ENCODE measurements at regions not wholly inside any gene's neighbourhood (a gene's known extent, or its start where the extent isn't known, plus 50 kb on each side); places are given as distances from the start of the nearest gene placed in this dataset.

DNA sequence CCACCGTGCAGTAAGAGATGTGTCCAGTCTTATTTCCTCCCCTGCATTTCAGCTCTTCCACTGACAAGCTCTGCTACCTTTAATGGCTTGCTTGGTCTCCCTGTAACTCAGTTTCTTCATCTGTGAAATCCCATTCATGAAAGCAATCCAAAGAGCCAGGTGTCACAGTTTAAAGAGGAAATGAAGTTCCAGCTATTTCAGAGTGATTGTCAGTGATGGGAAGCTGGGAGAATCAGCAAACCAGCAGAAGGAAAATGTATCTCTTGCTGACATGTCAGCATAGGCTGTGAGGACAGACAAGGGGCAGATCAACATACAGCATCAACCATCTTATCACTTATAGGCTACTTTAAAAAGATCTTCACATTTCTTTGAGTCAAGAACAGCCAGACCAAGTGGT is 445.3 kb downstream of the ADRA2A start:
- no peak overlapping the region for H2BK20ac ChIP-seq (ENCODE audit: low read length)
- H3K18ac ChIP-seq (ENCODE audit: extremely low read depth, low read length): no peak overlapping the region
- no peak overlapping the region for H3K14ac ChIP-seq (ENCODE audit: insufficient read length)
- H2BK120ac ChIP-seq (replicated peaks; ENCODE audit: low read depth, low read length): no peak overlapping the region
- ChIA-PET CTCF (ENCODE audit: partially characterized antibody) (interaction anchor here (1.1 kb wide), 1 partner anchor 443 kb away, joined by 3 read pairs; no protein-coding TSS in a partner anchor), POLR2A (ENCODE audit: partially characterized antibody) (no interaction called here)
- no peaks in the 10 kb centered on the region for H3K36me3 ChIP-seq (ENCODE audit: control insufficient read depth in 2 of 4, insufficient read depth in 4 of 4, low read length in 3 of 4)
- no peak overlapping the region for H4K5ac ChIP-seq (ENCODE audit: insufficient read length, low read depth, low read length)
- no peak for TF ChIP-seq BCL11A (IDR thresholded peaks at IDR 0.05; ENCODE audit: low read depth in 2 of 2, low read length in 2 of 2)
- TF ChIP-seq, protein P1, sequence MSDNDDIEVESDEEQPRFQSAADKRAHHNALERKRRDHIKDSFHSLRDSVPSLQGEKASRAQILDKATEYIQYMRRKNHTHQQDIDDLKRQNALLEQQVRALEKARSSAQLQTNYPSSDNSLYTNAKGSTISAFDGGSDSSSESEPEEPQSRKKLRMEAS (IDR thresholded peaks at IDR 0.05): no peak
- no peak for TF ChIP-seq RAD21 (IDR thresholded peaks at IDR 0.05 in 1 of 2, conservative IDR thresholded peaks at IDR 0.05 in 1 of 2; ENCODE audit: low read depth in 2 of 2, low read length in 2 of 2)
- TF ChIP-seq BRCA1 (IDR thresholded peaks at IDR 0.05; ENCODE audit: low read depth, low read length): no peak
- no peak for TF ChIP-seq ASH2L (IDR thresholded peaks at IDR 0.05; ENCODE audit: low read length)
- TF ChIP-seq CEBPB (IDR thresholded peaks at IDR 0.05; ENCODE audit: low read depth, low read length): no peak
- no peak for TF ChIP-seq RFX5 (IDR thresholded peaks at IDR 0.05; ENCODE audit: borderline replicate concordance, low read depth, low read length)
- no peak for TF ChIP-seq KDM4A (IDR thresholded peaks at IDR 0.05; ENCODE audit: low read depth, low read length, severe bottlenecking)
- H3K27me3 ChIP-seq (replicated peaks in 1 of 4; ENCODE audit: control insufficient read depth in 3 of 4, extremely low read depth in 1 of 4, insufficient read depth in 3 of 4, low read length in 3 of 4): no peaks in the 10 kb centered on the region
- no peaks in the 10 kb centered on the region for H3K23me2 ChIP-seq (ENCODE audit: low read depth, low read length)
- no peak overlapping the region for H3K56ac ChIP-seq (replicated peaks; ENCODE audit: insufficient read length, low read depth, low read length)
- H3K4me3 ChIP-seq (ENCODE audit: extremely low read depth in 1 of 4, insufficient read depth in 2 of 4, low read depth in 3 of 4, low read length in 4 of 4): no peak overlapping the region
- WGBS, 2 experiments (ENCODE audit: extremely low coverage in 1 of 2, insufficient coverage in 1 of 2, insufficient read length in 1 of 2, insufficient replicate concordance in 2 of 2, low coverage in 1 of 2, low lambda C conversion rate in 2 of 2, missing lambda C conversion rate in 1 of 2): 86% methylated on average over 1 of the region's 1 CpG; no CpG with 5 or more reads in 1 of the 2 experiments
- H3K79me1 ChIP-seq (ENCODE audit: low read depth, low read length): no peaks in the 10 kb centered on the region
- H3K9me3 ChIP-seq (ENCODE audit: insufficient read depth in 2 of 2, low read depth in 1 of 2, low read length in 1 of 2): no peaks in the 10 kb centered on the region
- no peaks in the 10 kb centered on the region for H4K20me1 ChIP-seq (replicated peaks in 1 of 2; ENCODE audit: control insufficient read depth in 1 of 2, insufficient read depth in 2 of 2, low read length in 2 of 2)
- no peak overlapping the region for H3K23ac ChIP-seq (ENCODE audit: insufficient read length)
- H2BK15ac ChIP-seq (ENCODE audit: low read length): no peak overlapping the region
- no peak for DNase-seq (ENCODE audit: low read depth in 1 of 2, low spot score in 2 of 2)
- H3K9ac ChIP-seq (replicated peaks in 1 of 4; ENCODE audit: extremely low read depth in 1 of 4, low read depth in 3 of 4, low read length in 3 of 4): no peak overlapping the region
- H3K4me2 ChIP-seq (ENCODE audit: insufficient read depth in 1 of 2, low read depth in 2 of 2, low read length in 2 of 2): no peak overlapping the region
- H3K4me1 ChIP-seq (replicated peaks in 1 of 4; ENCODE audit: control insufficient read depth in 3 of 4, insufficient read depth in 4 of 4, low read length in 3 of 4): no peaks in the 10 kb centered on the region
- H3K79me2 ChIP-seq (ENCODE audit: control insufficient read depth in 1 of 2, insufficient read depth in 2 of 2, low read length in 2 of 2): no peaks in the 10 kb centered on the region
- H4K91ac ChIP-seq (replicated peaks; ENCODE audit: insufficient read length, low read length): no peak overlapping the region
- H3K4ac ChIP-seq (replicated peaks; ENCODE audit: insufficient read length, low read depth, low read length): no peak overlapping the region
- H4K8ac ChIP-seq (ENCODE audit: extremely low read depth, insufficient read depth, low read length): no peak overlapping the region
- no peak overlapping the region for H2BK5ac ChIP-seq (ENCODE audit: low read depth, low read length)
- H2AFZ ChIP-seq (ENCODE audit: low read length): no peak overlapping the region
- no peak overlapping the region for H3K27ac ChIP-seq (ENCODE audit: low read depth, low read length)
- no peak for FAIRE-seq
- no peak overlapping the region for H2AK5ac ChIP-seq (ENCODE audit: low read depth, low read length)
- H2BK12ac ChIP-seq (ENCODE audit: low read depth, low read length): no peak overlapping the region

Measured in H1 (cell line).